ENCODE measurements at regions not wholly inside any gene's neighbourhood (a gene's known extent, or its start where the extent isn't known, plus 50 kb on each side); places are given as distances from the start of the nearest gene placed in this dataset.
"Not testable (repeated sequence)": the region's sequence is repeated elsewhere in the genome, so short reads cannot be mapped to it uniquely, and the experiment has no call there.

- not testable (repeated sequence) for H3K4me1 ChIP-seq (ENCODE audit: control insufficient read depth in 3 of 3, insufficient read depth in 2 of 3, low read depth in 1 of 3, low read length in 2 of 3); DNase-seq; H3K27ac ChIP-seq (ENCODE audit: low read depth in 1 of 3, low read length in 2 of 3); H3K9me3 ChIP-seq (ENCODE audit: control insufficient read depth in 2 of 2, insufficient read depth in 1 of 2, low read depth in 1 of 2, low read length in 1 of 2); H3K36me3 ChIP-seq (ENCODE audit: control insufficient read depth in 3 of 3, insufficient read depth in 2 of 3, low read depth in 1 of 3, low read length in 3 of 3); FAIRE-seq; H3K4me3 ChIP-seq (ENCODE audit: low read depth in 1 of 3, low read length in 3 of 3)
- peaks cover 0 to 15% (median 6%) of the 10 kb centered on the region in 3 donors for H3K27me3 ChIP-seq (ENCODE audit: control insufficient read depth in 3 of 3, insufficient read depth in 3 of 3, low read length in 3 of 3)
- WGBS, 3 donors, result 90 to 92% (median 92%) methylated on average over 6 of the region's 7 CpGs
Observed at GRCh38 chr2:91446915-91447314, 2755.4 kb downstream of the RPIA start.

DNA sequence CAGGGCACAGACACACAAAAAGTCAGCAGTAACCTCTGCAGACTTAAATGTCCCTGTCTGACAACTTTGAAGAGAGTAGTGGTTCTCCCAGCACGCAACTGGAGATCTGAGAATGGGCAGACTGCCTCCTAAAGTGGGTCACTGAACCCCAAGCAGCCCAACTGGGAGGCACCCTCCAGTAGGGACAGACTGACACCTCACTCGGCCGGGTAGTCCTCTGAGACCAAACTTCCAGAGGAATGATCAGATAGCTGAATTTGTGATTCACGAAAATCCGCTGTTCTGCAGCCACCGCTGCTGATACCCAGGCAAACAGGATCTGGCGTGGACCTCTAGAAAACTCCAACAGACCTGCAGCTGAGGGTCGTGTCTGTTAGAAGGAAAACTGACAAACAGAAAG lies 2756.0 kb downstream of the RPIA start:
- not testable (repeated sequence) for DNase-seq; H3K4me1 ChIP-seq (ENCODE audit: control insufficient read depth in 3 of 3, insufficient read depth in 2 of 3, low read depth in 1 of 3, low read length in 2 of 3); H3K9me3 ChIP-seq (ENCODE audit: control insufficient read depth in 2 of 2, insufficient read depth in 1 of 2, low read depth in 1 of 2, low read length in 1 of 2); H3K36me3 ChIP-seq (ENCODE audit: control insufficient read depth in 3 of 3, insufficient read depth in 2 of 3, low read depth in 1 of 3, low read length in 3 of 3); H3K27me3 ChIP-seq (ENCODE audit: control insufficient read depth in 3 of 3, insufficient read depth in 3 of 3, low read length in 3 of 3); H3K4me3 ChIP-seq (ENCODE audit: low read depth in 1 of 3, low read length in 3 of 3); FAIRE-seq; H3K27ac ChIP-seq (ENCODE audit: low read depth in 1 of 3, low read length in 2 of 3)
- WGBS, 3 donors, result 91 to 96% (median 92%) methylated on average over 5 to 7 of the region's 8 CpGs

DNA sequence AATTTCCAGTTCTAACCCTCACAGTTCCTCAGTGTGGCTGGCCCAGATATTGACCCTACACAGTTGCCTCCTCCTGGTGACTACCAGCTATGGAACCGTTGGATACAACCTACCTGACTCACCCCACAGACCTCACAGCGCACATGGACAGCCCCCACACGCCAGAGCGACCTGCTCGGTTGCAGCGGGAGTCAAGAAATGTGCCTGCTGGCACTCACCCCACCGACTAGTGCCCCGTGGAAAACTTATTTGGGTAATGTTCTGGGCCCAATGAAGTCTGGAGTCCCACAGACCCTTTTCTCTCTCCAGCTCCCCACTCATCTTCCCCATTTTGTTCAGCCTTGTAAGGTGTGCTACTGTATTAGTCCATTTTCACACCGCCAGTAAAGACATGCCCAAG lies 2770.8 kb downstream of the RPIA start:
- not testable (repeated sequence) for DNase-seq; H3K9me3 ChIP-seq (ENCODE audit: control insufficient read depth in 2 of 2, insufficient read depth in 1 of 2, low read depth in 1 of 2, low read length in 1 of 2); FAIRE-seq; H3K4me3 ChIP-seq (ENCODE audit: low read depth in 1 of 3, low read length in 3 of 3); H3K36me3 ChIP-seq (ENCODE audit: control insufficient read depth in 3 of 3, insufficient read depth in 2 of 3, low read depth in 1 of 3, low read length in 3 of 3); H3K4me1 ChIP-seq (ENCODE audit: control insufficient read depth in 3 of 3, insufficient read depth in 2 of 3, low read depth in 1 of 3, low read length in 2 of 3); H3K27ac ChIP-seq (ENCODE audit: low read depth in 1 of 3, low read length in 2 of 3); H3K27me3 ChIP-seq (ENCODE audit: control insufficient read depth in 3 of 3, insufficient read depth in 3 of 3, low read length in 3 of 3)
- WGBS, 3 donors, result 79 to 88% (median 85%) methylated on average over 9 of the region's 9 CpGs

GRCh38 chr2:91463007-91463406 lies 2771.5 kb downstream of the RPIA start:
- not testable (repeated sequence) for H3K36me3 ChIP-seq (ENCODE audit: control insufficient read depth in 3 of 3, insufficient read depth in 2 of 3, low read depth in 1 of 3, low read length in 3 of 3); H3K4me1 ChIP-seq (ENCODE audit: control insufficient read depth in 3 of 3, insufficient read depth in 2 of 3, low read depth in 1 of 3, low read length in 2 of 3); FAIRE-seq; H3K27ac ChIP-seq (ENCODE audit: low read depth in 1 of 3, low read length in 2 of 3); H3K9me3 ChIP-seq (ENCODE audit: control insufficient read depth in 2 of 2, insufficient read depth in 1 of 2, low read depth in 1 of 2, low read length in 1 of 2); H3K27me3 ChIP-seq (ENCODE audit: control insufficient read depth in 3 of 3, insufficient read depth in 3 of 3, low read length in 3 of 3); H3K4me3 ChIP-seq (ENCODE audit: low read depth in 1 of 3, low read length in 3 of 3)
- DNase-seq, result peak in 1 of 2 donors; percentile 0
- 79 to 88% (median 81%) methylated on average over 2 of the region's 2 CpGs for WGBS, 3 donors

- 17 to 31% (median 30%) methylated on average over 1 of the region's 1 CpG for WGBS, 3 donors
- H3K36me3 ChIP-seq (ENCODE audit: control insufficient read depth in 3 of 3, insufficient read depth in 2 of 3, low read depth in 1 of 3, low read length in 3 of 3); H3K4me1 ChIP-seq (ENCODE audit: control insufficient read depth in 3 of 3, insufficient read depth in 2 of 3, low read depth in 1 of 3, low read length in 2 of 3); FAIRE-seq; H3K27ac ChIP-seq (ENCODE audit: low read depth in 1 of 3, low read length in 2 of 3); H3K9me3 ChIP-seq (ENCODE audit: control insufficient read depth in 2 of 2, insufficient read depth in 1 of 2, low read depth in 1 of 2, low read length in 1 of 2); H3K27me3 ChIP-seq (ENCODE audit: control insufficient read depth in 3 of 3, insufficient read depth in 3 of 3, low read length in 3 of 3); DNase-seq; H3K4me3 ChIP-seq (ENCODE audit: low read depth in 1 of 3, low read length in 3 of 3): not testable (repeated sequence)
Observed at GRCh38 chr2:91466780-91467363, 2775.4 kb downstream of the RPIA start.

DNA sequence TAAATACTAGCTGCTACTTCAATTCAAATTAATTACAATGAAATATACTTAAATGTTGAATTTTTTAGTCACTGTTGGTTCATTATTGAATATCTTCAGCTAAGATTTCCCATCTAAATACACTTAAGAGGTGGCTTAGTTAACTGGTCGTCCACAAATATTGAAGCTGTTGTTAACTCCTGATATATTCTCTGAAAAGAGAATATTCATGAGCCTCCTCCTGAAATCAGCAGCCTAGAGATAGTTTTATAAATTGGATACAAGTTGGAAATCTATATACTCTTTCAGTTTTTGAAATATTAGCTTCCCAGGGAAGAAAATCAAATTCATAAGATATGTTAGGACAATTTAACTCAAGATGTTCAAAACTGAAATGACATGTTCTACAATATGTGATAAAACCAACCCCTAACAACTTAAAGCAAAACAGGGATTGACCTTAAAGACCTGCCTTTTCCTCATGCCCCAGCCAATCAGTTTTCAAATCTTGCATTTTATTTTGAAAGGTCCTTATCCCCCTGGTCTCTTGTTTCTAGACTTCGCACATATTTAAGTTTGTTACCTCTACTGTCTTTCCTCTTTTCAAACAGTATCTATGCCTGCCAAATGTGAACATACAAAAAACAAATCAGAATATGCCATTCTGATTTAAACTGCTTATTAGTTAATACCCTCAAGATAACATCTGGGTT lies 2784.9 kb downstream of the RPIA start:
- H3K9me3 ChIP-seq (ENCODE audit: control insufficient read depth in 2 of 2, insufficient read depth in 1 of 2, low read depth in 1 of 2, low read length in 1 of 2); H3K27ac ChIP-seq (ENCODE audit: low read depth in 1 of 3, low read length in 2 of 3); H3K36me3 ChIP-seq (ENCODE audit: control insufficient read depth in 3 of 3, insufficient read depth in 2 of 3, low read depth in 1 of 3, low read length in 3 of 3); H3K4me3 ChIP-seq (ENCODE audit: low read depth in 1 of 3, low read length in 3 of 3); FAIRE-seq: not testable (repeated sequence)
- DNase-seq, result peak in 1 of 2 donors; percentile 26
- Histone ChIP-seq H3K27me3 (ENCODE audit: control insufficient read depth in 3 of 3, insufficient read depth in 3 of 3, low read length in 3 of 3) (peaks cover 0 to 23% (median 10%) of the 10 kb centered on the region in 3 donors), H3K4me1 (ENCODE audit: control insufficient read depth in 3 of 3, insufficient read depth in 2 of 3, low read depth in 1 of 3, low read length in 2 of 3) (peaks cover 0 to 12% (median 0%) of the 10 kb centered on the region in 3 donors)
- 13 to 22% (median 17%) methylated on average over 2 of the region's 2 CpGs for WGBS, 3 donors

GRCh38 chr2:91476936-91477246 lies 2785.4 kb downstream of the RPIA start:
- DNase-seq, result peak in 1 of 2 donors; percentile 14

DNA sequence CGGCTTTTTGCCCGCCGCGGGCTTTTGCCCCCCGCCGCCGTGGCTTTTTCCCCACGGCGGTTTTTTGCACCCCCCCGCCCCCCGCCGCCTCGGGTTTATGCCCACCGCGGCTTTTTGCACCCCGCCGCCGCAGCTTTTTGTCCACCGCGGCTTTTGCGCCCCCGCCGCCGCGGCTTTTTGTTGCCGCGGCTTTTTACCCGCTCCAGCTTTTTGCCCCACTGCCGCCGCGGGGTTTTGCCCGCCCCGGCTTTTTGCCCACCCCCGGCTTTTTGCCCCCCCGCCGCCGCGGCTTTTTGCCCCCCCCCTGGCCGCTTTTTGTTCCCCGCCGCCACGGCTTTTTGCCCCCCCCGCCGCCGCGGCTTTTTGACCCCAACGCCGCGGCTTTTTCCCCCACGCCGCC lies 2785.8 kb downstream of the RPIA start:
- peaks cover 0 to 26% (median 10%) of the 10 kb centered on the region in 3 donors for H3K27me3 ChIP-seq (ENCODE audit: control insufficient read depth in 3 of 3, insufficient read depth in 3 of 3, low read length in 3 of 3)
- peak overlapping the region; percentile 41 to 60 (median 57) for H3K4me3 ChIP-seq (ENCODE audit: low read depth in 1 of 3, low read length in 3 of 3)

More at GRCh38 chr2:91476936-91477246, 2785.4 kb downstream of the RPIA start:
- not testable (repeated sequence) for H3K4me3 ChIP-seq (ENCODE audit: low read depth in 1 of 3, low read length in 3 of 3); FAIRE-seq; H3K27ac ChIP-seq (ENCODE audit: low read depth in 1 of 3, low read length in 2 of 3); H3K9me3 ChIP-seq (ENCODE audit: control insufficient read depth in 2 of 2, insufficient read depth in 1 of 2, low read depth in 1 of 2, low read length in 1 of 2); H3K36me3 ChIP-seq (ENCODE audit: control insufficient read depth in 3 of 3, insufficient read depth in 2 of 3, low read depth in 1 of 3, low read length in 3 of 3)
- H3K27me3 ChIP-seq (ENCODE audit: control insufficient read depth in 3 of 3, insufficient read depth in 3 of 3, low read length in 3 of 3), result peaks cover 0 to 26% (median 10%) of the 10 kb centered on the region in 3 donors
- H3K4me1 ChIP-seq (ENCODE audit: control insufficient read depth in 3 of 3, insufficient read depth in 2 of 3, low read depth in 1 of 3, low read length in 2 of 3), result peaks cover 0 to 12% (median 0%) of the 10 kb centered on the region in 3 donors
- WGBS, 3 donors, result 4 to 5% (median 4%) methylated on average over 17 to 20 of the region's 25 CpGs

More for the DNA sequence above, 2785.8 kb downstream of the RPIA start:
- not testable (repeated sequence) for DNase-seq; H3K9me3 ChIP-seq (ENCODE audit: control insufficient read depth in 2 of 2, insufficient read depth in 1 of 2, low read depth in 1 of 2, low read length in 1 of 2); H3K36me3 ChIP-seq (ENCODE audit: control insufficient read depth in 3 of 3, insufficient read depth in 2 of 3, low read depth in 1 of 3, low read length in 3 of 3); FAIRE-seq; H3K27ac ChIP-seq (ENCODE audit: low read depth in 1 of 3, low read length in 2 of 3)
- H3K4me1 ChIP-seq (ENCODE audit: control insufficient read depth in 3 of 3, insufficient read depth in 2 of 3, low read depth in 1 of 3, low read length in 2 of 3), result peaks cover 0 to 12% (median 0%) of the 10 kb centered on the region in 3 donors
- 2 to 6% (median 3%) methylated on average over 42 to 50 of the region's 51 CpGs for WGBS, 3 donors
